HFF-Myc (cell line): ENCODE measurements at regions not wholly inside any gene's neighbourhood (a gene's known extent, or its start where the extent isn't known, plus 50 kb on each side); places are given as distances from the start of the nearest gene placed in this dataset.

Source experiments
- DNase-seq: peaks from one replicate; pipeline ENCODE4 v3.0.0-alpha.2; 2011; ENCODE audit warnings: low read depth; ENCODE audit errors: extremely low read depth
- H3K4me3 ChIP-seq: replicated peaks from 2 replicates; pipeline ENCODE4 v1.5.1; 2011; ENCODE audit warnings: low read depth, mild to moderate bottlenecking, control low read depth, low read length
- CTCF ChIP-seq: IDR thresholded peaks from 2 replicates; pipeline ENCODE4 v1.5.1; 2012; ENCODE audit warnings: mild to moderate bottlenecking, low read depth, low read length, control low read depth; ENCODE audit errors: missing control alignments

- H3K4me3 ChIP-seq = no peak overlapping the region
- no peak for TF ChIP-seq CTCF
- no peak for DNase-seq
These were observed 297.8 kb downstream of the WDR11 start for GRCh38 chr10:121148921-121149320.

- DNase-seq = no peak
These were observed 300.9 kb downstream of the WDR11 start for GRCh38 chr10:121152033-121152432.

GRCh38 chr10:121152935-121153334 lies 301.8 kb downstream of the WDR11 start:
- DNase-seq = no peak
- TF ChIP-seq CTCF = no peak
- H3K4me3 ChIP-seq = no peak overlapping the region

More at GRCh38 chr10:121152033-121152432, 300.9 kb downstream of the WDR11 start:
- TF ChIP-seq CTCF = no peak
- H3K4me3 ChIP-seq = no peak overlapping the region

GRCh38 chr10:121154310-121154709 lies 303.1 kb downstream of the WDR11 start:
- H3K4me3 ChIP-seq = no peak overlapping the region
- no peak for DNase-seq
- TF ChIP-seq CTCF = no peak

GRCh38 chr10:121154846-121155245 lies 303.7 kb downstream of the WDR11 start:
- DNase-seq = no peak
- no peak for TF ChIP-seq CTCF
- no peak overlapping the region for H3K4me3 ChIP-seq

GRCh38 chr10:121155742-121156474 lies 304.7 kb downstream of the WDR11 start:
- DNase-seq = no peak
- H3K4me3 ChIP-seq = no peak overlapping the region
- TF ChIP-seq CTCF = no peak

- no peak overlapping the region for H3K4me3 ChIP-seq
- no peak for TF ChIP-seq CTCF
- no peak for DNase-seq
These were observed 306.8 kb downstream of the WDR11 start for GRCh38 chr10:121157998-121158397.
